Panc1 (cell line): ENCODE measurements at regions not wholly inside any gene's neighbourhood (a gene's known extent, or its start where the extent isn't known, plus 50 kb on each side); places are given as distances from the start of the nearest gene placed in this dataset.

Experiments used
- POLR2AphosphoS5 ChIP-seq: IDR thresholded peaks from 2 replicates; pipeline ENCODE4 v1.6.1; 2012; ENCODE audit warnings: mild to moderate bottlenecking, low read depth, low read length, moderate library complexity
- SIN3A ChIP-seq: IDR thresholded peaks from 2 replicates; pipeline ENCODE4 v1.6.1; 2012; ENCODE audit warnings: low read depth, mild to moderate bottlenecking, low read length, moderate library complexity, borderline replicate concordance; ENCODE audit not compliant: insufficient read depth
- TF ChIP-seq, protein P1 (sequence below): fragments of 450-650 bp; IDR thresholded peaks from 2 replicates; pipeline ENCODE4 v1.5.1; 2017; ENCODE audit warnings: mild to moderate bottlenecking

- no peak for TF ChIP-seq SIN3A
- TF ChIP-seq, protein P1, sequence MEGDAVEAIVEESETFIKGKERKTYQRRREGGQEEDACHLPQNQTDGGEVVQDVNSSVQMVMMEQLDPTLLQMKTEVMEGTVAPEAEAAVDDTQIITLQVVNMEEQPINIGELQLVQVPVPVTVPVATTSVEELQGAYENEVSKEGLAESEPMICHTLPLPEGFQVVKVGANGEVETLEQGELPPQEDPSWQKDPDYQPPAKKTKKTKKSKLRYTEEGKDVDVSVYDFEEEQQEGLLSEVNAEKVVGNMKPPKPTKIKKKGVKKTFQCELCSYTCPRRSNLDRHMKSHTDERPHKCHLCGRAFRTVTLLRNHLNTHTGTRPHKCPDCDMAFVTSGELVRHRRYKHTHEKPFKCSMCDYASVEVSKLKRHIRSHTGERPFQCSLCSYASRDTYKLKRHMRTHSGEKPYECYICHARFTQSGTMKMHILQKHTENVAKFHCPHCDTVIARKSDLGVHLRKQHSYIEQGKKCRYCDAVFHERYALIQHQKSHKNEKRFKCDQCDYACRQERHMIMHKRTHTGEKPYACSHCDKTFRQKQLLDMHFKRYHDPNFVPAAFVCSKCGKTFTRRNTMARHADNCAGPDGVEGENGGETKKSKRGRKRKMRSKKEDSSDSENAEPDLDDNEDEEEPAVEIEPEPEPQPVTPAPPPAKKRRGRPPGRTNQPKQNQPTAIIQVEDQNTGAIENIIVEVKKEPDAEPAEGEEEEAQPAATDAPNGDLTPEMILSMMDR, result no peak
- TF ChIP-seq POLR2AphosphoS5, result no peak
Observed at GRCh38 chr12:131387281-131388163, 323.4 kb upstream of the SFSWAP start.
